ENCODE measurements at regions not wholly inside any gene's neighbourhood (a gene's known extent, or its start where the extent isn't known, plus 50 kb on each side); places are given as distances from the start of the nearest gene placed in this dataset.

DNA sequence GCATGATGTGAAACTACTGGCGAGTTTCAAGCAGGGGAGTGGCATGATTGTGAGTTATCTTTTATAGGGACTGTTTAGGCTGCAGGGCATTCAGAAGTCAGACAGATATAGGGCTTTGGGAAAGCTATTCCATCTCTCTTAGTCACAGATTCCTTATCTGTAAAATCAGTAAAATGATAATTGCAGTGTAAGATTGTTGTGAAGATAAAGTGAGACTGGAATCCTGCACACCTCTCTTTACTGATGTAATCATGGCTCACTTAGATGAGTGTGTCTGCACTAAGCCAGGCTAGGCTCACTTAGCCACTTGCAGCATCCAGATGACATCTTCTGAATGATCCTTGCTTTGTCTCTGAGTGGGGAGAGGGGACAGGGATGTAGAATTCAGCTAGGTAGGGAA, 81.8 kb upstream of the MAMDC2 start:
- no peak for TF ChIP-seq CTCF (IDR thresholded peaks at IDR 0.05)
- no peak for TF ChIP-seq POLR2AphosphoS5 (IDR thresholded peaks at IDR 0.05)
- no peak for TF ChIP-seq EP300 (IDR thresholded peaks at IDR 0.05)
